GM12878 (cell line): ENCODE measurements at regions not wholly inside any gene's neighbourhood (a gene's known extent, or its start where the extent isn't known, plus 50 kb on each side); places are given as distances from the start of the nearest gene placed in this dataset.

Experiments used
- ATAC-seq: fragments of 200-7000 bp; cut with Tn5 transposase; 3 replicates; pipeline ENCODE4 v1.9.1; 2020; ENCODE audit warnings: mild to moderate bottlenecking, moderate library complexity
- BruUV-seq: library from RNA; stranded (reverse); fragments of 400-500 nt; replicated peaks from 2 replicates; lab custom pipeline; 2021; lab: Mats Ljungman, UMichigan
- CTCF ChIA-PET: fragments of 300-600 bp; sonication (Branson Sonifier 250); formaldehyde crosslinking; extraction: SDS; loops from one replicate; lab custom pipeline; 2021; ENCODE audit warnings: inconsistent platforms; lab: Yijun Ruan, JAX
- POLR2A ChIA-PET: fragments of 350-600 bp; formaldehyde crosslinking; extraction: SDS; loops from one replicate; lab custom pipeline; 2021; ENCODE audit warnings: inconsistent platforms; lab: Charles Lee
- RAD21 ChIA-PET: fragments of 300-600 bp; sonication (Branson Sonifier 250); formaldehyde crosslinking; loops from one replicate; lab custom pipeline; 2023; ENCODE audit warnings: antibody characterized with exemption; ENCODE audit not compliant: unreplicated experiment; lab: Charles Lee
- SMC1A ChIA-PET: fragments of 300-600 bp; sonication (Branson Sonifier 250); formaldehyde crosslinking; loops from one replicate; lab custom pipeline; 2023; ENCODE audit not compliant: unreplicated experiment, uncharacterized antibody; lab: Charles Lee
- DNase-seq: peaks from one replicate; pipeline ENCODE4 v3.0.0-alpha.2; 2011; ENCODE audit warnings: low read depth, low spot score
- FAIRE-seq: peaks from 3 replicates; lab custom pipeline; 2011; peaks lifted over from hg19 to GRCh38; lab: Jason Lieb, UNC
- H2AFZ ChIP-seq: 2 replicates; pipeline ENCODE4 v1.6.0; 2011; ENCODE audit warnings: low read depth, low read length, control low read depth; ENCODE audit not compliant: control insufficient read depth
- H3K27ac ChIP-seq: 2 replicates; pipeline ENCODE4 v1.5.1; 2011; ENCODE audit warnings: control low read depth; ENCODE audit not compliant: control insufficient read depth, insufficient read depth
- H3K27me3 ChIP-seq, 2 experiments: replicated peaks in 1 of 2; 2 replicates each; pipeline versions ENCODE4 v1.6.0 to v1.6.1; 2011; ENCODE audit warnings: low read length in 1 of 2; ENCODE audit not compliant: control insufficient read depth in 2 of 2, insufficient read depth in 2 of 2
- H3K36me3 ChIP-seq, 2 experiments: 2 replicates each; pipeline ENCODE4 v1.5.1; 2011; ENCODE audit warnings: low read length in 1 of 2; ENCODE audit not compliant: control insufficient read depth in 2 of 2, insufficient read depth in 2 of 2
- H3K4me1 ChIP-seq: 2 replicates; pipeline ENCODE4 v1.6.1; 2011; ENCODE audit warnings: mild to moderate bottlenecking, low read length, moderate library complexity, mixed read lengths; ENCODE audit not compliant: control insufficient read depth, insufficient read depth
- H3K4me2 ChIP-seq: 2 replicates; pipeline ENCODE4 v1.6.0; 2011; ENCODE audit warnings: control low read depth; ENCODE audit not compliant: control insufficient read depth, insufficient read depth
- H3K4me3 ChIP-seq: fragments of 200-600 bp; sonication (generic); 2 replicates; pipeline ENCODE4 v1.5.1; 2016
- H3K79me2 ChIP-seq: 2 replicates; pipeline ENCODE4 v1.6.0; 2011; ENCODE audit warnings: low read length; ENCODE audit not compliant: control insufficient read depth, insufficient read depth
- H3K9ac ChIP-seq: 2 replicates; pipeline ENCODE4 v1.8.0; 2011; ENCODE audit warnings: low read length, control low read depth, mixed read lengths; ENCODE audit not compliant: control insufficient read depth, insufficient read depth
- H3K9me3 ChIP-seq: replicated peaks from 3 replicates; pipeline ENCODE4 v1.5.1; 2011; ENCODE audit warnings: mild to moderate bottlenecking, low read length; ENCODE audit not compliant: control insufficient read depth, insufficient read depth
- H4K20me1 ChIP-seq: 2 replicates; pipeline ENCODE4 v1.6.0; 2011; ENCODE audit not compliant: control insufficient read depth, insufficient read depth
- ESRRA ChIP-seq: IDR thresholded peaks from 2 replicates; pipeline ENCODE4 v1.6.1; 2012; ENCODE audit warnings: mild to moderate bottlenecking, low read length, improper control_type of control experiment
- ETV6 ChIP-seq, 2 experiments: fragments of 450-650 bp in 1 of 2; IDR thresholded peaks in 1 of 2; conservative IDR thresholded peaks in 1 of 2; 2 replicates each; pipeline ENCODE4 v1.6.1; 2014; ENCODE audit warnings: antibody characterized with exemption in 1 of 2, borderline replicate concordance in 1 of 2, low read depth in 1 of 2, mild to moderate bottlenecking in 1 of 2, moderate library complexity in 1 of 2
- MTA2 ChIP-seq: fragments of 450-650 bp; IDR thresholded peaks from 2 replicates; pipeline ENCODE4 v1.6.1; 2016; ENCODE audit warnings: low read depth, mild to moderate bottlenecking, moderate library complexity
- PAX5 ChIP-seq: IDR thresholded peaks from 2 replicates; pipeline ENCODE4 v1.6.1; 2011; ENCODE audit warnings: low read depth, low read length, borderline replicate concordance
- PAX8 ChIP-seq: fragments of 450-650 bp; IDR thresholded peaks from 2 replicates; pipeline ENCODE4 v1.6.1; 2017; ENCODE audit warnings: mild to moderate bottlenecking, moderate library complexity
- PBX3 ChIP-seq: IDR thresholded peaks from 2 replicates; pipeline ENCODE4 v1.6.1; 2011; ENCODE audit warnings: mild to moderate bottlenecking, low read depth, low read length, moderate library complexity; ENCODE audit not compliant: insufficient replicate concordance
- POLR2A ChIP-seq: IDR thresholded peaks from 2 replicates; pipeline ENCODE4 v1.6.1; 2011; ENCODE audit warnings: low read depth, mild to moderate bottlenecking, low read length
- SIN3A ChIP-seq: IDR thresholded peaks from 2 replicates; pipeline ENCODE4 v1.6.1; 2012; ENCODE audit warnings: low read depth, low read length, improper control_type of control experiment
- ZNF592 ChIP-seq: fragments of 450-650 bp; IDR thresholded peaks from 2 replicates; pipeline ENCODE4 v1.6.1; 2017; ENCODE audit warnings: mild to moderate bottlenecking, moderate library complexity
- WGBS: methylation state at CpG from one replicate; pipeline ENCODE4 v1.1.6; 2016; ENCODE audit warnings: low lambda C conversion rate; ENCODE audit not compliant: insufficient replicate concordance, insufficient coverage; ENCODE audit errors: missing lambda C conversion rate; 5-methylcytosine and 5-hydroxymethylcytosine counted together
- in situ Hi-C: fragments of 300-500 bp; cut with MboI; formaldehyde crosslinking; loops from 9 replicates; pipeline ENCODE4 v1.14.3; 2018; ENCODE audit warnings: mixed read lengths
- intact Hi-C: fragments of 100-400 bp; cut with micrococcal nuclease; formaldehyde crosslinking; loops from one replicate; pipeline ENCODE4 v1.14.2; 2022; ENCODE audit not compliant: unreplicated experiment
- TF ChIP-seq, protein P1 (sequence below): fragments of 450-650 bp; IDR thresholded peaks from 2 replicates; pipeline ENCODE4 v1.6.1; 2016; ENCODE audit warnings: mild to moderate bottlenecking
- TF ChIP-seq, protein P2 (sequence below): IDR thresholded peaks from 2 replicates; pipeline ENCODE4 v1.6.1; 2012; ENCODE audit warnings: low read depth, low read length, improper control_type of control experiment
- TF ChIP-seq, protein P3 (sequence below): fragments of 450-650 bp; formaldehyde crosslinking; IDR thresholded peaks from 2 replicates; pipeline ENCODE4 v1.4.0; 2022; ENCODE audit warnings: mild to moderate bottlenecking, moderate library complexity

DNA sequence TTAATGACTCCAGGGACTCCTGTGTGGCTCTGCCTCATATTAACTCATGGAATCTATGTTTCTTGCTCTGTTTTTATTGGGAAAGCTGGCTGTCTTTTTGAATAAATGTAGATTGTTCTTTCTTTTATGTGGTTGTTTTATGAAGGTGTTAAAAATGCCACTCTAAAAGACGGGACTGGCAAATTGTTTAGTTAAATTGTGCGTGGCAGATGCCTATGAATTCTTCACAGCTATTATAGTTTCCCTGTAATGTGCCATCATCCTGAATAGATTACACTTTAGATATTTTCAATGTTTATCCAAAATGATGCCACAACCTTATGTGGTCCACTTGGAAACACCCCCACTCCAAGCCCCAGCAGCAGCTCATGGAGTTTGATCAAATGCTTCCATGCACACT is 149.7 kb downstream of the ST6GAL2 start (continued):
- TF ChIP-seq, protein P1, sequence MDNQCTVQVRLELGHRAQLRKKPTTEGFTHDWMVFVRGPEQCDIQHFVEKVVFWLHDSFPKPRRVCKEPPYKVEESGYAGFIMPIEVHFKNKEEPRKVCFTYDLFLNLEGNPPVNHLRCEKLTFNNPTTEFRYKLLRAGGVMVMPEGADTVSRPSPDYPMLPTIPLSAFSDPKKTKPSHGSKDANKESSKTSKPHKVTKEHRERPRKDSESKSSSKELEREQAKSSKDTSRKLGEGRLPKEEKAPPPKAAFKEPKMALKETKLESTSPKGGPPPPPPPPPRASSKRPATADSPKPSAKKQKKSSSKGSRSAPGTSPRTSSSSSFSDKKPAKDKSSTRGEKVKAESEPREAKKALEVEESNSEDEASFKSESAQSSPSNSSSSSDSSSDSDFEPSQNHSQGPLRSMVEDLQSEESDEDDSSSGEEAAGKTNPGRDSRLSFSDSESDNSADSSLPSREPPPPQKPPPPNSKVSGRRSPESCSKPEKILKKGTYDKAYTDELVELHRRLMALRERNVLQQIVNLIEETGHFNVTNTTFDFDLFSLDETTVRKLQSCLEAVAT: no peak
- TF ChIP-seq ZNF592 (no peak), PBX3 (no peak), PAX5 (no peak)

- POLR2A ChIA-PET: no interaction called here
- H4K20me1 ChIP-seq: no peaks in the 10 kb centered on the region
- no peak overlapping the region for H2AFZ ChIP-seq
- no peak for ATAC-seq
- no peak overlapping the region for H3K27ac ChIP-seq
- FAIRE-seq: no peak
- intact Hi-C loops (no loop called here), in situ Hi-C loops (no loop called here)
- BruUV-seq: no TSS peak
- CTCF ChIA-PET: no interaction called here
- no peak overlapping the region for H3K4me3 ChIP-seq
- SMC1A ChIA-PET: no interaction called here
- no peak for DNase-seq
- no peaks in the 10 kb centered on the region for H3K9me3 ChIP-seq
- 11% methylated on average over 5 of the region's 5 CpGs for WGBS
- no peaks in the 10 kb centered on the region for H3K79me2 ChIP-seq
- RAD21 ChIA-PET: no interaction called here
- H3K4me2 ChIP-seq: no peak overlapping the region
- no peaks in the 10 kb centered on the region for H3K27me3 ChIP-seq
- no peak overlapping the region for H3K9ac ChIP-seq
- H3K4me1 ChIP-seq: no peaks in the 10 kb centered on the region
- no peaks in the 10 kb centered on the region for H3K36me3 ChIP-seq
- TF ChIP-seq ETV6 (conservative IDR thresholded peaks at IDR 0.05 in 1 of 2, IDR thresholded peaks at IDR 0.05 in 1 of 2; ENCODE audit: borderline replicate concordance in 1 of 2, low read depth in 1 of 2) (no peak), ESRRA (no peak), PAX8 (no peak), POLR2A (no peak), MTA2 (no peak), SIN3A (no peak)
- TF ChIP-seq, protein P2, sequence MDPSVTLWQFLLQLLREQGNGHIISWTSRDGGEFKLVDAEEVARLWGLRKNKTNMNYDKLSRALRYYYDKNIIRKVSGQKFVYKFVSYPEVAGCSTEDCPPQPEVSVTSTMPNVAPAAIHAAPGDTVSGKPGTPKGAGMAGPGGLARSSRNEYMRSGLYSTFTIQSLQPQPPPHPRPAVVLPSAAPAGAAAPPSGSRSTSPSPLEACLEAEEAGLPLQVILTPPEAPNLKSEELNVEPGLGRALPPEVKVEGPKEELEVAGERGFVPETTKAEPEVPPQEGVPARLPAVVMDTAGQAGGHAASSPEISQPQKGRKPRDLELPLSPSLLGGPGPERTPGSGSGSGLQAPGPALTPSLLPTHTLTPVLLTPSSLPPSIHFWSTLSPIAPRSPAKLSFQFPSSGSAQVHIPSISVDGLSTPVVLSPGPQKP: no peak
- TF ChIP-seq, protein P3, sequence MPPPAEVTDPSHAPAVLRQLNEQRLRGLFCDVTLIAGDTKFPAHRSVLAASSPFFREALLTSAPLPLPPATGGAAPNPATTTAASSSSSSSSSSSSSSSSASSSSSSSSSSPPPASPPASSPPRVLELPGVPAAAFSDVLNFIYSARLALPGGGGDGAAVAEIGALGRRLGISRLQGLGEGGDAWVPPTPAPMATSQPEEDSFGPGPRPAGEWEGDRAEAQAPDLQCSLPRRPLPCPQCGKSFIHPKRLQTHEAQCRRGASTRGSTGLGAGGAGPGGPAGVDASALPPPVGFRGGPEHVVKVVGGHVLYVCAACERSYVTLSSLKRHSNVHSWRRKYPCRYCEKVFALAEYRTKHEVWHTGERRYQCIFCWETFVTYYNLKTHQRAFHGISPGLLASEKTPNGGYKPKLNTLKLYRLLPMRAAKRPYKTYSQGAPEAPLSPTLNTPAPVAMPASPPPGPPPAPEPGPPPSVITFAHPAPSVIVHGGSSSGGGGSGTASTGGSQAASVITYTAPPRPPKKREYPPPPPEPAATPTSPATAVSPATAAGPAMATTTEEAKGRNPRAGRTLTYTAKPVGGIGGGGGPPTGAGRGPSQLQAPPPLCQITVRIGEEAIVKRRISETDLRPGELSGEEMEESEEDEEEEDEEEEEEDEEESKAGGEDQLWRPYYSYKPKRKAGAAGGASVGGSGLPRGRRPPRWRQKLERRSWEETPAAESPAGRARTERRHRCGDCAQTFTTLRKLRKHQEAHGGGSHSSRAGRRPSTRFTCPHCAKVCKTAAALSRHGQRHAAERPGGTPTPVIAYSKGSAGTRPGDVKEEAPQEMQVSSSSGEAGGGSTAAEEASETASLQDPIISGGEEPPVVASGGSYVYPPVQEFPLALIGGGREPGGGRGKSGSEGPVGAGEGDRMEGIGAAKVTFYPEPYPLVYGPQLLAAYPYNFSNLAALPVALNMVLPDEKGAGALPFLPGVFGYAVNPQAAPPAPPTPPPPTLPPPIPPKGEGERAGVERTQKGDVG (CRISPR knock-in tag): no peak
Measured at GRCh38 chr2:106745468-106745867, 140.5 kb downstream of the ST6GAL2 start.
